Suppressor macrophage (primary cell): ENCODE measurements at regions not wholly inside any gene's neighbourhood (a gene's known extent, or its start where the extent isn't known, plus 50 kb on each side); places are given as distances from the start of the nearest gene placed in this dataset.
A peak's percentile ranks its signal among the peaks of the same experiment; 100 is the strongest.
"Not testable (repeated sequence)": the region's sequence is repeated elsewhere in the genome, so short reads cannot be mapped to it uniquely, and the experiment has no call there.

Source experiments
- DNase-seq, 4 experiments: peaks; one replicate each; pipeline ENCODE4 v3.0.0-alpha.2; 2020 to 2022

- no peak for DNase-seq
Observed at GRCh38 chr14:89524412-89524811, 107.4 kb upstream of the FOXN3 start.

GRCh38 chr14:89521988-89522387 is 105.0 kb upstream of the FOXN3 start:
- DNase-seq = no peak

DNA sequence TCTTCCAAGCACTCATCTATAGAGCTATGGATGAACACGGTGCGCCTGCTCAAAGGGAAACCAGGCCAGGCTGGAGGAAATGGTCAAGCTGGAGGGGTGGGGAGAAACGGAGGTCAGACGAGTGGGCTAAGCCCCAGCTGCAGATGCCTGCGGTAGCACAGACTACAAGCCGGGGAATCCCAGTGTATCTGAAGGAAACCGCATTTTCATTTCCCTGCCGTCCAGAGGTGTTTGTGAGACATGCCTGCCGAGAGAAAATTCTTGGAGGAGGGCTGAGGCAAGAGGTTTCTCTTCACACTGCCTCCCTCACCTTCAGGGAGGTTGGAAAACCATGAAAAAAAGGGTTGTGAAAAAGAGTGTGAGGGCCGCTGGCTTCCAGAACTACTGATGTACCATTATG is 102.0 kb upstream of the FOXN3 start:
- DNase-seq = no peak

DNA sequence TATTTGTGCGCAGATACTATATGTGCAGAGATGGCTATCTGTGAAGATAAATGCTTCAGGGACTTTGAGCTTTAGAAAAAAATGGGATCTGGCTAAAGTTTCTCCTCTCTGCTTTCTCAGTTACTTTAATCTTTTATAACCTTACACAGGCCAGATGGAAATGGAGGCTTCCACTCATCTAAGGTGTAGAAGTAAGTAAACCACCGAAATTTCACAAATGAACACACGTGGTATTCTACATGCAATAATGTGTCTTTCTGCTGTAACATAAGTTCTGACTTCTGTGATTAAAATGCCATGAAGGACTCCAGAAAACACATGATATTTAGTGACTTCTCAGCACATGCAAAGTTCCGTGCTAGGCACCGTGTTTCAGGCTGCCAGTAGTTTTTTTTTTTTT is 99.1 kb upstream of the FOXN3 start:
- no peak for DNase-seq

DNA sequence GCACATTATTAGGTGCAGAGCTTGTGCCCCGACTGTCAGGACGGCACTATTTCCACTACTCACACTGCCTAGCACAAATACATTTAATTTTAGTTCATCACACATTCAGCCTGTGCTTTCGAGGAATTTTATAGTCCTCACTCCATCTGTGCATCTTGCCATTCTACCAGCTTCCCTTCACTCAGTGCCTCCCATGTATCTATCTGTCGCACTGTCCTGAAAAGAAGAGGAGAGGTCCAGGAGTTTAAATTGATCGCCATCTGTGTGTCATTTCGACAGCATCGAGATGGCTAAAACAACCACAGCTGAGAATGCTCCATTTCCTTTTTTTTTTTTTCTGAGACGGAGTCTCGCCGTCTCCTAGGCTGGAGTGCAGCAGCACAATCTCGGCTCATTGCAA is 97.6 kb upstream of the FOXN3 start:
- DNase-seq = no peak

GRCh38 chr14:89509891-89510290 is 92.9 kb upstream of the FOXN3 start:
- DNase-seq = no peak

DNA sequence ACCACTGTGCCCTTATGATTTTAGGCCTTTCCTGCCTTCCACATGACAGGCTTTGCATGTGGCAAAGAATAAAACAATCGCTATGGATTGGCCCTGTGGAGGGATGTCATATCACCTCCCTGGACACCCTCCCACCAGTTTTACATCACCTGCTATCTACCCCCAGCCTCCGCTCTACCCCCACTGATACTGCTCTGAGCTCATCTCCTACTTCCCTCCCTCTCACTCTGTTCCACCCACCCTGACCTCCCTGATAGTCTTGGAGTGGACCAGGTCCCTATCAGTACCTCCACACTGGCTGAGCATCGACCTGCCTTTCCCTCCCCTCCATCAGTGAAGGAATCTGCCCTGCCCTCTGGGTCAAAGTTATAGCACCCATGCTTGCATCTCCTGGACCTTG is 91.8 kb upstream of the FOXN3 start:
- DNase-seq = no peak

DNA sequence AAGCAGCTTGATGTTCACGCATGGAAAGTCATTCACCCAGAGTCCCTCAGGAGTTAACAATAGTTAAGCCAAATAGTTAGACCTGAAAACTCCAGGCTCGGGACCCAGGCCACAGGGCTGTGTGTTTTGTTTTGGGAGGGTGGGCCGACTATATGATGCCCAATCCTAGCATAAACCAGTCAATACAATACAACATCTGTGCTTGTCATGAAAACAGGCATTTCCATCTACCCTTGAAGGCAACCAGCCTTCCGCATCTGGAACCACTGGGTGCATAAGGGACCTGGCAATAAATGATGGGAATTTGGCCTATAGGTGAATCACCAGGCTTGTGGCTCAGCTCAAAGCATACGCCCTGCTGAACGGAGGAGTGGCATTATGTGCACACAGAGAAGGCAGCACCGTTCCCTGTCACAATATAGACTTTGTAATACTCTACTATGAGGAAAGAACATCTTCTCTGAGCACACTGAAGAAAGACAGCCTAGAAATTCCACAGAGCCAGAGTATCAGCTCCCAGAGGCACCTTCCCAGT is 91.0 kb upstream of the FOXN3 start:
- peak in 1 of 4 experiments; percentile 26 for DNase-seq

- peak in 2 of 4 experiments; percentile 40 to 65 for DNase-seq
Observed at GRCh38 chr14:89507521-89507920, 90.5 kb upstream of the FOXN3 start.

DNA sequence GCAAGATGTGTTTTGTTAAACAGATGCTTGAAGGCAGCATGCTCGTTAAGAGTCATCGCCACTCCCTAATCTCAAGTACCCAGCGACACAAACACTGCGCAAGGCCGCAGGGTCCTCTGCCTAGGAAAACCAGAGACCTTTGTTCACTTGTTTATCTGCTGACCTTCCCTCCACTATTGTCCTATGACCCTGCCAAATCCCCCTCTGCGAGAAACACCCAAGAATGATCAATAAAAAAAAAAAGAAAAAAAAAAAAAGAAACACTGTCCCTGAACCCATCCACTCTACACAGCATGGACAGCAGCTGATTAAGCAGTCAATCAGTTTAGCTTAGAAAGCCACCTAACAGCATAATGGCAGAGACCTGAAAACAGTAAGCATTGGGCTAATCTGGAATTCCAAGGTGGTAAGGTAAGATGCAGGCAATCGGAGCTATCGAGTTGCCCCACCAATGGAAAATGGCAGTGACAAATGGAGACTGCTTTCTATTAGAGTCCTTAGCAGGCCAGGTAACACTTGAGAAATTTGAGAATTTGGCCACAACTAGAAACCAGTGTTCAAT is 89.9 kb upstream of the FOXN3 start:
- not testable (repeated sequence) for DNase-seq

DNA sequence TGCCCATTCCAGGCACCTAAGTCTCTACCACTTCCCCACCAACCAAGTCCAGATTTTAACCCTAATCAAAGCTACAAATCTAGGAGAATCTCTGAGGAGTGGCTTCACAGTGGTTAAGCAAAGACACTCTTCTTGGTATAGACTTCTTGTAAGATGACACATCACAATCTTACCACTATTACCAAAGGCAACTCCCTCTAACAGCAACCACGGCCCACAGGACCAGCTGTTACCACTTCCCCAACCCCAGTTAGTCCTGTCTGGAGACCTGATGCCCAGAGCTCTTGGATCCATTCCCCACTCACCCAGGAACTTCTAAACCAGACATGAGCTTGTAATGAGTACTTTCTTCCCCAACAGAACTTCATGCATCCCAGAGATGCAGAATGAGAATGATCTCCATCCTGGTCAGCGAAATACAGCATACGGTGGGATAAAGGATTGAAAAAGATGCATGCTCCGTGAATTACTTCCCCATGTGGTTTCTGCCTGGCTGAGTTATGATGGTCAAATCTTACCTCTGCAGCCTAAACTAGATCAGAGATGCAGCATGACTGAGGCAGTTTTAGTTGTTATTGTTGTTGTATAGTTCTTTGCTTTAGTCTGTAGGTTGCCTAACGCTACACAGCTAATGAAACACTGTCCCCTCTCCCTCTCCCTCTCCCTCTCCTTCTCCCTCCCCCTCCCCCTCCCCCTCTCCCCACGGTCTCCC is 87.7 kb upstream of the FOXN3 start:
- peak; percentile 77 to 89 (median 80) for DNase-seq

DNA sequence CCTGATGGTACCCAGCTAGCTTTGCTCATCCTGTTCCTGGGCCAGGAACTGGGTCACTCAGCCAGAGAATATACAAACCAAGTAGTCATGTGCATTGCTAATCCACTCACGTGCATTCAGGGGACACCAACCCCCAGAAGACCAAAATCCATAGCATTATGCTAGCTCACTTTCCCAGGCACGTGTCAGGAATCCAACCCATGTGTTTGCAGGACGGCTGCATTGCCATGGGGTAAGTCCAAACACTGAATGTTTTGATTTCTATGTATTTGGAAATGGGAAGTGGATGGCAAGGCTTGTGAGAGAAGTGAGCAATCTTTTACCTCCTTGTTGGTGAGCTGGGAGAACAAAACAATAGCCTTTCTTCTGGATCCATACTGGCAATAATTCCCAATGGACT is 87.1 kb upstream of the FOXN3 start:
- DNase-seq = peak; percentile 67 to 84 (median 69)

- peak in 2 of 4 experiments; percentile 24 to 30 for DNase-seq
Observed at GRCh38 chr14:89503431-89503996, 86.5 kb upstream of the FOXN3 start.

DNA sequence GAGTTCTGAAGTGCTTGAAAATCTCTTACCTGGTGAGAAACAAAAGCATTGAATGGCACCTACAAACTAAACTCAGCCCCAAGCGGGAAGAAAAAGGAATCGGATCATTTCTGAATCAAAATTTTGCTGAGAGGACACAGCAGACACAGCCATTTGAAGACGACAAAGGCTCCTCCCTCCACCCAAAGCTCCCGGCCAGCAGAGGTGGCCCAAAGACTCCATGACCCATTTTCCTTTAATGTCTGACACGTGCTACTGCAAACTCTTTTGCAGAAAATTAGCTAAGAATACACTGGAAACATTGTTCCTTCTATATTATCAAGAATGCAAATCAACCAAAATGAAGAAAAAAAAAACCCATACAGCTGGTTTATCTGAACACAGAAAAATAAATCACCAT is 85.9 kb upstream of the FOXN3 start:
- DNase-seq = no peak

- DNase-seq = no peak
Observed at GRCh38 chr14:89501381-89501780, 84.3 kb upstream of the FOXN3 start.

GRCh38 chr14:89500303-89500702 is 83.3 kb upstream of the FOXN3 start:
- no peak for DNase-seq

- peak; percentile 41 to 64 (median 54) for DNase-seq
Observed at GRCh38 chr14:89498878-89499277, 81.8 kb upstream of the FOXN3 start.

- DNase-seq = no peak
Observed at GRCh38 chr14:89495718-89496117, 78.7 kb upstream of the FOXN3 start.

GRCh38 chr14:89493877-89494634 is 77.0 kb upstream of the FOXN3 start:
- no peak for DNase-seq

DNA sequence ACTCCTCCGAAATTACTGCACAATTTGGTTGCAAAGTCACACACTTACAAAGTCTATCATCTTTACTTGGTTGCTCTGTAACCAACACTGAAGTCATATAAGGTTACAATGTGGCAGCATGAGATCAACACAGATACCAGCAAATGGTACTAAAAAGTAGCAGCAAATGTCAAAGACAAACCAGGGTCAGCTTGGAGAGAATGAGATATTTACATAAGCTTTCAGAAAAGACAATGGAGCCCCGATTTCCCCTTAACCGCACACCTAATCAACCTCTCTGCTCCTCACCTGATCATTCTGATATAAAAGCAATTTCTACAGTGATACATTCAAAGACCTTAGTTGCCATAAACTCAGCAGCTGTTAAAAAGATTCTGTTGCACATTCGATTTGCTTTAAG is 76.4 kb upstream of the FOXN3 start:
- DNase-seq = no peak

DNA sequence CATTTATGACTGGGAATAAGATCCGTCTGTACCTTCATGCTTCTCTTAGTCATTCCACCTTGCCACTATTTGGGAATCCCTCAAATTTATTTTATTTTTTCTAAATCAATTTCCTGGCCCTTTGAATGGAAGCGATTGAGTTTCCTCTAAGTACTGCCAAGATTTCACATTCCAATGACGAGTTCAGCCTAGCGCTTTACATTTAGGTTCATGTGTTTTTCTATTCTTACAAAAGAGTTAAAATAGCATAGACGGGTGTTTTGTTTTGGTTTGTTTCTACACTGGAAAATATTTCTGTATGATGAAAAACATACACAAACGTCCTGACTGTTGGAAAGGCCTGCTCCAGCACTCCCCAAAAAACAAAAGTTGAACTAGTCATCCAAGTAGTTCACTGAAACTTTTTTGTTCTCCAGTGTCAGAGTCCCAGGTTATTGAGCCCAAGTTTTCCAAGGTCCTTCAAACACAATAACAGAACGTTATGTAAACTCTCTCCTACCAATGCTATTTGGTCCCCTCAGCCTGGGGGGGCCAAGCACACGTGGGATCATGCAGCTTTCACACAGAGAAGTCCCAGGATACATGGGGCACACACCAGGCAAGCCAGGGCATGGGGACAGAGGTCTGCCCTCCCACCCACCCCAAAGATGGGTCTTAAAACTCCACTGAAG is 74.8 kb upstream of the FOXN3 start:
- no peak for DNase-seq

GRCh38 chr14:89490466-89490865 is 73.4 kb upstream of the FOXN3 start:
- DNase-seq = no peak
